ENCODE measurements at regions not wholly inside any gene's neighbourhood (a gene's known extent, or its start where the extent isn't known, plus 50 kb on each side); places are given as distances from the start of the nearest gene placed in this dataset.

DNA sequence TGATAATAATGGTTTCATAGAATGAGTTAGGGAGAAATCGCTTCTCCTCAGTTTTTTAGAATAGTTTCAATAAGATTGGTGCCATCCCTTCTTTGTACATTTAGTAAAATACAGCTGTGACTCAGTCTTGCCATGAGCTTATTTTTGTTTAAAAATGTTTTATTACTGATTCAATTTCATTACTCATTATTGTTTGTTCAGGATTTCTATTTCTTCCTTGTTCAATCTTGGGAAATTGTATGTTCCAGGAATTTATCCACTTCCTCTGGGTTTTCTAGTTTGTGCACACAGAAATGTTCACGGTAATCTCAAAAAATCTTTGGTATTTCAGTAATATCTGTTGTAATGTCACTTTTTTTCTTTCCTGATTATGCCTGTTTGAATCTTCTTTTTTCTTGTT, 371.5 kb upstream of the SETBP1 start:
- TF ChIP-seq EZH2 (IDR thresholded peaks at IDR 0.05) (no peak), POLR2AphosphoS5 (IDR thresholded peaks at IDR 0.05; ENCODE audit: borderline replicate concordance, low read depth, low read length) (no peak)

Data from SK-N-MC (cell line).